Hepatocyte (in vitro differentiated cells): ENCODE measurements at regions not wholly inside any gene's neighbourhood (a gene's known extent, or its start where the extent isn't known, plus 50 kb on each side); places are given as distances from the start of the nearest gene placed in this dataset.

ENCODE experiments used
- EZH2 ChIP-seq: fragments of 200-600 bp; sonication (generic); IDR thresholded peaks from 2 replicates; pipeline ENCODE4 v1.6.1; 2016; ENCODE audit warnings: antibody characterized with exemption, mild to moderate bottlenecking, borderline replicate concordance
- EZH2phosphoT487 ChIP-seq: fragments of 200-600 bp; sonication (generic); IDR thresholded peaks from one replicate; pipeline ENCODE4 v1.6.1; 2018; ENCODE audit warnings: antibody characterized with exemption, mild to moderate bottlenecking, low read depth, moderate library complexity; ENCODE audit not compliant: unreplicated experiment, severe bottlenecking
- TF ChIP-seq, protein P1 (sequence below): fragments of 200-600 bp; sonication (generic); IDR thresholded peaks from 2 replicates; pipeline ENCODE4 v1.5.1; 2016; ENCODE audit warnings: antibody characterized with exemption, mild to moderate bottlenecking; ENCODE audit not compliant: poor library complexity

GRCh38 chr10:94199565-94199964 lies 163.2 kb downstream of the NOC3L start:
- TF ChIP-seq, protein P1, sequence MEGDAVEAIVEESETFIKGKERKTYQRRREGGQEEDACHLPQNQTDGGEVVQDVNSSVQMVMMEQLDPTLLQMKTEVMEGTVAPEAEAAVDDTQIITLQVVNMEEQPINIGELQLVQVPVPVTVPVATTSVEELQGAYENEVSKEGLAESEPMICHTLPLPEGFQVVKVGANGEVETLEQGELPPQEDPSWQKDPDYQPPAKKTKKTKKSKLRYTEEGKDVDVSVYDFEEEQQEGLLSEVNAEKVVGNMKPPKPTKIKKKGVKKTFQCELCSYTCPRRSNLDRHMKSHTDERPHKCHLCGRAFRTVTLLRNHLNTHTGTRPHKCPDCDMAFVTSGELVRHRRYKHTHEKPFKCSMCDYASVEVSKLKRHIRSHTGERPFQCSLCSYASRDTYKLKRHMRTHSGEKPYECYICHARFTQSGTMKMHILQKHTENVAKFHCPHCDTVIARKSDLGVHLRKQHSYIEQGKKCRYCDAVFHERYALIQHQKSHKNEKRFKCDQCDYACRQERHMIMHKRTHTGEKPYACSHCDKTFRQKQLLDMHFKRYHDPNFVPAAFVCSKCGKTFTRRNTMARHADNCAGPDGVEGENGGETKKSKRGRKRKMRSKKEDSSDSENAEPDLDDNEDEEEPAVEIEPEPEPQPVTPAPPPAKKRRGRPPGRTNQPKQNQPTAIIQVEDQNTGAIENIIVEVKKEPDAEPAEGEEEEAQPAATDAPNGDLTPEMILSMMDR, result no peak
- TF ChIP-seq EZH2, result no peak
- no peak for TF ChIP-seq EZH2phosphoT487
